ENCODE measurements at regions not wholly inside any gene's neighbourhood (a gene's known extent, or its start where the extent isn't known, plus 50 kb on each side); places are given as distances from the start of the nearest gene placed in this dataset.

GRCh38 chr15:47374222-47374621 lies 343.1 kb upstream of the SEMA6D start:
- intact Hi-C loops (cut with micrococcal nuclease) = no loop called here
- TF ChIP-seq YY1 (IDR thresholded peaks at IDR 0.05; ENCODE audit: extremely low read depth, insufficient replicate concordance, low read depth, low read length) (no peak), JUND (IDR thresholded peaks at IDR 0.05) (no peak), EZH2 (IDR thresholded peaks at IDR 0.05) (no peak), EGR1 (IDR thresholded peaks at IDR 0.05; ENCODE audit: low read depth) (no peak), ZNF274 (IDR thresholded peaks at IDR 0.05; ENCODE audit: low read depth, low read length) (no peak), SIN3A (IDR thresholded peaks at IDR 0.05; ENCODE audit: low read depth) (no peak), CEBPB (IDR thresholded peaks at IDR 0.05; ENCODE audit: low read depth) (no peak), EZH2phosphoT487 (IDR thresholded peaks at IDR 0.05; ENCODE audit: borderline replicate concordance) (no peak)
- TF ChIP-seq, protein P1, sequence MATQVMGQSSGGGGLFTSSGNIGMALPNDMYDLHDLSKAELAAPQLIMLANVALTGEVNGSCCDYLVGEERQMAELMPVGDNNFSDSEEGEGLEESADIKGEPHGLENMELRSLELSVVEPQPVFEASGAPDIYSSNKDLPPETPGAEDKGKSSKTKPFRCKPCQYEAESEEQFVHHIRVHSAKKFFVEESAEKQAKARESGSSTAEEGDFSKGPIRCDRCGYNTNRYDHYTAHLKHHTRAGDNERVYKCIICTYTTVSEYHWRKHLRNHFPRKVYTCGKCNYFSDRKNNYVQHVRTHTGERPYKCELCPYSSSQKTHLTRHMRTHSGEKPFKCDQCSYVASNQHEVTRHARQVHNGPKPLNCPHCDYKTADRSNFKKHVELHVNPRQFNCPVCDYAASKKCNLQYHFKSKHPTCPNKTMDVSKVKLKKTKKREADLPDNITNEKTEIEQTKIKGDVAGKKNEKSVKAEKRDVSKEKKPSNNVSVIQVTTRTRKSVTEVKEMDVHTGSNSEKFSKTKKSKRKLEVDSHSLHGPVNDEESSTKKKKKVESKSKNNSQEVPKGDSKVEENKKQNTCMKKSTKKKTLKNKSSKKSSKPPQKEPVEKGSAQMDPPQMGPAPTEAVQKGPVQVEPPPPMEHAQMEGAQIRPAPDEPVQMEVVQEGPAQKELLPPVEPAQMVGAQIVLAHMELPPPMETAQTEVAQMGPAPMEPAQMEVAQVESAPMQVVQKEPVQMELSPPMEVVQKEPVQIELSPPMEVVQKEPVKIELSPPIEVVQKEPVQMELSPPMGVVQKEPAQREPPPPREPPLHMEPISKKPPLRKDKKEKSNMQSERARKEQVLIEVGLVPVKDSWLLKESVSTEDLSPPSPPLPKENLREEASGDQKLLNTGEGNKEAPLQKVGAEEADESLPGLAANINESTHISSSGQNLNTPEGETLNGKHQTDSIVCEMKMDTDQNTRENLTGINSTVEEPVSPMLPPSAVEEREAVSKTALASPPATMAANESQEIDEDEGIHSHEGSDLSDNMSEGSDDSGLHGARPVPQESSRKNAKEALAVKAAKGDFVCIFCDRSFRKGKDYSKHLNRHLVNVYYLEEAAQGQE (IDR thresholded peaks at IDR 0.05; ENCODE audit: low read depth) = no peak
- H2AFZ ChIP-seq (ENCODE audit: low read depth, low read length, poor library complexity, severe bottlenecking) = no peak overlapping the region
- H3K4me3 ChIP-seq (replicated peaks in 1 of 2; ENCODE audit: low read depth in 1 of 2, low read length in 2 of 2) = no peak overlapping the region
- peaks cover 22 to 28% of the 10 kb centered on the region in 2 experiments; a peak in 3 of 4 replicates for H3K9me3 ChIP-seq (ENCODE audit: control insufficient read depth in 1 of 2, insufficient read depth in 1 of 2, low read depth in 1 of 2, low read length in 2 of 2)
- no peaks in the 10 kb centered on the region for H3K9me2 ChIP-seq (ENCODE audit: insufficient read depth)
- DNase-seq (ENCODE audit: low read depth, low spot score) = no peak
- H4K20me1 ChIP-seq (ENCODE audit: insufficient read depth) = no peaks in the 10 kb centered on the region
- no peak overlapping the region for H3K4me2 ChIP-seq (ENCODE audit: low read length)
- ChIA-PET RAD21 (ENCODE audit: low non-redundant PET in 1 of 2, low total read pairs in 2 of 2, uncharacterized antibody in 2 of 2, unreplicated experiment in 2 of 2) (no interaction called here), POLR2A (no interaction called here), CTCF (no interaction called here)
- H3K27me3 ChIP-seq (ENCODE audit: insufficient read depth, low read length) = no peaks in the 10 kb centered on the region
- H3K79me2 ChIP-seq (ENCODE audit: insufficient read depth, low read length) = no peaks in the 10 kb centered on the region
- H3K9ac ChIP-seq (ENCODE audit: low read length) = no peak overlapping the region
- no TSS peak for BruUV-seq (replicated peaks)
- H3K4me1 ChIP-seq (ENCODE audit: control insufficient read depth in 1 of 2, insufficient read depth in 2 of 2, low read length in 2 of 2) = no peaks in the 10 kb centered on the region
- H3K36me3 ChIP-seq (ENCODE audit: control insufficient read depth in 1 of 2, insufficient read depth in 2 of 2, low read length in 2 of 2) = no peaks in the 10 kb centered on the region
- no peak overlapping the region for H3K27ac ChIP-seq (ENCODE audit: low read depth, low read length)
- ATAC-seq = no peak

Measured in HCT116 (cell line).